SK-N-SH (cell line): ENCODE measurements at regions not wholly inside any gene's neighbourhood (a gene's known extent, or its start where the extent isn't known, plus 50 kb on each side); places are given as distances from the start of the nearest gene placed in this dataset.

Experiments
- CTCF ChIP-seq: fragments of 200-600 bp; sonication (generic); IDR thresholded peaks from 2 replicates; pipeline ENCODE4 v1.6.1; 2017; ENCODE audit warnings: antibody characterized with exemption, mild to moderate bottlenecking, moderate library complexity
- EP300 ChIP-seq, 2 experiments: IDR thresholded peaks; 2 replicates each; pipeline versions ENCODE4 v1.4.0 to v1.6.1; 2012; ENCODE audit warnings: borderline replicate concordance in 1 of 2, low read depth in 1 of 2, low read length in 1 of 2
- EZH2phosphoT487 ChIP-seq: fragments of 200-600 bp; sonication (generic); IDR thresholded peaks from 2 replicates; pipeline ENCODE4 v1.6.1; 2017; ENCODE audit warnings: low read depth, mixed run types, mild to moderate bottlenecking, antibody characterized with exemption, moderate library complexity, borderline replicate concordance
- JUND ChIP-seq: IDR thresholded peaks from 2 replicates; pipeline ENCODE4 v1.4.0; 2012
- MEF2A ChIP-seq: IDR thresholded peaks from 2 replicates; pipeline ENCODE4 v1.4.0; 2012; ENCODE audit warnings: low read depth, borderline replicate concordance
- POLR2AphosphoS5 ChIP-seq: IDR thresholded peaks from 2 replicates; pipeline ENCODE4 v1.6.1; 2012; ENCODE audit warnings: low read depth, low read length
- REST ChIP-seq: IDR thresholded peaks from 2 replicates; pipeline ENCODE4 v1.6.1; 2012; ENCODE audit warnings: mild to moderate bottlenecking, low read depth, low read length, moderate library complexity
- SIN3A ChIP-seq: IDR thresholded peaks from 2 replicates; pipeline ENCODE4 v1.6.1; 2012; ENCODE audit warnings: low read depth, mild to moderate bottlenecking, low read length, moderate library complexity, borderline replicate concordance
- SMC3 ChIP-seq: IDR thresholded peaks from 2 replicates; pipeline ENCODE4 v1.6.1; 2012; ENCODE audit warnings: low read depth, low read length, improper control_type of control experiment
- TCF12 ChIP-seq: IDR thresholded peaks from 2 replicates; pipeline ENCODE4 v1.4.0; 2012
- ZBTB33 ChIP-seq: IDR thresholded peaks from 2 replicates; pipeline ENCODE4 v1.4.0; 2012; ENCODE audit warnings: low read depth, borderline replicate concordance

- TF ChIP-seq POLR2AphosphoS5 (no peak), CTCF (no peak), JUND (no peak), SMC3 (no peak), REST (no peak), SIN3A (no peak), TCF12 (no peak), MEF2A (no peak), ZBTB33 (no peak), EP300 (IDR thresholded peaks at IDR 0.05; ENCODE audit: borderline replicate concordance in 1 of 2, low read depth in 1 of 2, low read length in 1 of 2) (no peak), EZH2phosphoT487 (no peak)
Measured at GRCh38 chr4:181372014-181372413, 871.2 kb upstream of the TENM3 start.
